MM.1S (cell line): ENCODE measurements at regions not wholly inside any gene's neighbourhood (a gene's known extent, or its start where the extent isn't known, plus 50 kb on each side); places are given as distances from the start of the nearest gene placed in this dataset.

Experiments
- DNase-seq: peaks from one replicate; pipeline ENCODE4 v3.0.0-alpha.2; 2015
- H2AFZ ChIP-seq: fragments of 300-600 bp; sonication (generic); 2 replicates; pipeline ENCODE4 v1.6.0; 2016; ENCODE audit warnings: antibody characterized with exemption, low read length
- H3F3A ChIP-seq: fragments of 300-600 bp; sonication (generic); 2 replicates; pipeline ENCODE4 v1.6.1; 2016; ENCODE audit warnings: mild to moderate bottlenecking, antibody characterized with exemption, low read length, moderate library complexity, mixed read lengths; ENCODE audit not compliant: insufficient read depth
- H3K27ac ChIP-seq: fragments of 300-600 bp; sonication (generic); 2 replicates; pipeline ENCODE4 v1.5.1; 2016; ENCODE audit warnings: mild to moderate bottlenecking, low read length
- H3K27me3 ChIP-seq: fragments of 300-600 bp; sonication (generic); replicated peaks from 2 replicates; pipeline ENCODE4 v1.6.0; 2016; ENCODE audit warnings: low read length; ENCODE audit not compliant: insufficient read depth
- H3K36me3 ChIP-seq: fragments of 300-600 bp; sonication (generic); replicated peaks from 2 replicates; pipeline ENCODE4 v1.6.1; 2016; ENCODE audit warnings: mild to moderate bottlenecking, low read length, mixed read lengths; ENCODE audit not compliant: insufficient read depth
- H3K4me1 ChIP-seq: fragments of 300-600 bp; sonication (generic); 2 replicates; pipeline ENCODE4 v1.6.1; 2016; ENCODE audit warnings: low read length, mixed read lengths
- H3K4me2 ChIP-seq: fragments of 300-600 bp; sonication (generic); 2 replicates; pipeline ENCODE4 v1.6.0; 2016; ENCODE audit warnings: low read depth, low read length
- H3K4me3 ChIP-seq: fragments of 300-600 bp; sonication (generic); 2 replicates; pipeline ENCODE4 v1.5.1; 2016; ENCODE audit warnings: low read length, mixed read lengths
- H3K79me2 ChIP-seq: fragments of 300-600 bp; sonication (generic); 2 replicates; pipeline ENCODE4 v1.6.1; 2016; ENCODE audit warnings: mixed run types, low read length, mixed read lengths
- H3K9ac ChIP-seq: fragments of 300-600 bp; sonication (generic); 2 replicates; pipeline ENCODE4 v1.6.1; 2016; ENCODE audit warnings: low read length, mixed read lengths
- H3K9me2 ChIP-seq: fragments of 300-600 bp; sonication (generic); replicated peaks from 2 replicates; pipeline ENCODE4 v1.6.1; 2016; ENCODE audit warnings: mild to moderate bottlenecking, low read length, mixed read lengths; ENCODE audit not compliant: insufficient read depth
- H3K9me3 ChIP-seq: fragments of 300-600 bp; sonication (generic); replicated peaks from 2 replicates; pipeline ENCODE4 v1.6.1; 2016; ENCODE audit warnings: mild to moderate bottlenecking, low read length, mixed read lengths; ENCODE audit not compliant: insufficient read depth
- H4K20me1 ChIP-seq: fragments of 300-600 bp; sonication (generic); 2 replicates; pipeline ENCODE4 v1.6.1; 2016; ENCODE audit warnings: mild to moderate bottlenecking, low read length, moderate library complexity, mixed read lengths; ENCODE audit not compliant: insufficient read depth
- EZH2 ChIP-seq: fragments of 300-600 bp; sonication (generic); optimal IDR thresholded peaks from 2 replicates; pipeline ENCODE3; 2017; ENCODE audit warnings: low read depth, mild to moderate bottlenecking, antibody characterized with exemption, low read length, mixed read lengths
- EZH2phosphoT487 ChIP-seq: fragments of 300-600 bp; sonication (generic); IDR thresholded peaks from 2 replicates; pipeline ENCODE4 v1.6.1; 2018; ENCODE audit warnings: antibody characterized with exemption, low read length
- TF ChIP-seq, protein P1 (sequence below): fragments of 300-600 bp; sonication (generic); IDR thresholded peaks from 2 replicates; pipeline ENCODE4 v1.5.1; 2016; ENCODE audit warnings: antibody characterized with exemption, low read length, mixed read lengths

DNA sequence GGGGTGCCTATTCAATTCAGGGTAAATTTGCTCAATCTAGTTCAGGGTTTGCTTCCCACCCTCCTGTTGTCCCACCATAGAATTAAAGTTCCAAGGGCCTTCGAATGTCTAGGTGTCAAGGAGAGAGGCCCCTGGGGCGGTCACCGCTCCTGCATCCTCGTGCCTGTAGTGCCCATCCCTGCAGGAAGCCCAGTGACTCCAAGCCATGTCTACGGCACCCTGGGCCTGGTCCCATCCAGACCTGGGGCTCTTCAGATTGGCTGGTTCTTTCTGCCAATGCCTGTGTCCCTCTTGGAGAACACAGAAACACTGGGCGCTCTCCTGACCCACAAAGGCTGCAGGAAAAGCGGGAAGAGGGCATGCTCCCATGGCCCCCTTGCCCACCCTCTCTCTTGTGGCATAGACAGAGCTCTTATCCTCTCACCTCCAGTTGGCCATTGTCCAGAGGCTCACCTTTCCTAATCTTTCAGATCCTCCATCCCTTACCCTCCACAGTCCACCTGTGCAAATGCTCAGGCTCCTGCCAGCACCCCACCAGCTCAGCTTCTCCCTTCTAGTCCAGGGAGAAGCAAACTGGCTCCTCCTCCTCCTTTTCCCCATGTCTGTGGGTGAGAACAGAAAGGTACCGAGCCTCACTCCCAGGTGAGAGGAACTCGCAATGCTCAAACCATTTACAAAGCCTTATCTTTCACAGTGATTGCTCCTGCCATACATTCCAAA is 253.0 kb upstream of the IRX2 start:
- H3K4me2 ChIP-seq = no peak overlapping the region
- no peak overlapping the region for H3K27ac ChIP-seq
- H3K4me1 ChIP-seq = no peaks in the 10 kb centered on the region
- no peak overlapping the region for H2AFZ ChIP-seq
- H3K9ac ChIP-seq = no peak overlapping the region
- no peak for DNase-seq
- no peak overlapping the region for H3K4me3 ChIP-seq
- no peaks in the 10 kb centered on the region for H3K9me2 ChIP-seq
- H3K36me3 ChIP-seq = no peaks in the 10 kb centered on the region
- H3F3A ChIP-seq = no peaks in the 10 kb centered on the region
- no peaks in the 10 kb centered on the region for H3K79me2 ChIP-seq
- no peaks in the 10 kb centered on the region for H3K9me3 ChIP-seq
- no peaks in the 10 kb centered on the region for H3K27me3 ChIP-seq
- TF ChIP-seq EZH2phosphoT487 (no peak), EZH2 (no peak)
- TF ChIP-seq, protein P1, sequence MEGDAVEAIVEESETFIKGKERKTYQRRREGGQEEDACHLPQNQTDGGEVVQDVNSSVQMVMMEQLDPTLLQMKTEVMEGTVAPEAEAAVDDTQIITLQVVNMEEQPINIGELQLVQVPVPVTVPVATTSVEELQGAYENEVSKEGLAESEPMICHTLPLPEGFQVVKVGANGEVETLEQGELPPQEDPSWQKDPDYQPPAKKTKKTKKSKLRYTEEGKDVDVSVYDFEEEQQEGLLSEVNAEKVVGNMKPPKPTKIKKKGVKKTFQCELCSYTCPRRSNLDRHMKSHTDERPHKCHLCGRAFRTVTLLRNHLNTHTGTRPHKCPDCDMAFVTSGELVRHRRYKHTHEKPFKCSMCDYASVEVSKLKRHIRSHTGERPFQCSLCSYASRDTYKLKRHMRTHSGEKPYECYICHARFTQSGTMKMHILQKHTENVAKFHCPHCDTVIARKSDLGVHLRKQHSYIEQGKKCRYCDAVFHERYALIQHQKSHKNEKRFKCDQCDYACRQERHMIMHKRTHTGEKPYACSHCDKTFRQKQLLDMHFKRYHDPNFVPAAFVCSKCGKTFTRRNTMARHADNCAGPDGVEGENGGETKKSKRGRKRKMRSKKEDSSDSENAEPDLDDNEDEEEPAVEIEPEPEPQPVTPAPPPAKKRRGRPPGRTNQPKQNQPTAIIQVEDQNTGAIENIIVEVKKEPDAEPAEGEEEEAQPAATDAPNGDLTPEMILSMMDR = no peak
- no peaks in the 10 kb centered on the region for H4K20me1 ChIP-seq

DNA sequence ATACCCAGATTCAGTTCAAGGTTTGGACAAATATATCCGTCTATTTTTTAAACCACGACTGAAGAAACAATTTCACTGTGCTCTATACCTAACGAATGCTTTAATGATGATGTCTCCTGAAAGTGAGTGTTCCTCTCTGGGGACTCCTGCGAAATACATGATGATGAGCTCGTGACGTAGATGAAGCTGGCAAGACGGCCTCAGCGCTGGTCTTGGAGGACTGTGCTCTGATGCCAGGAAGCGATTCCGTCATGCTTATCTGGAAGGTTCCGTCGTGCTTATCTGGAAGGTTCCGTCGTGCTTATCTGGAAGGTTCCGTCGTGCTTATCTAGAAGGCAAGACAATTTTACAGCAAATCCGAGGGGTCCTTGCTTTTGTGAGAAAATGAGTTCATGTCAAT is 250.8 kb upstream of the IRX2 start:
- Histone ChIP-seq H4K20me1 (no peaks in the 10 kb centered on the region), H3K4me1 (no peaks in the 10 kb centered on the region), H3K79me2 (no peaks in the 10 kb centered on the region), H2AFZ (no peak overlapping the region), H3K4me2 (no peak overlapping the region), H3K9me3 (no peaks in the 10 kb centered on the region), H3K27ac (no peak overlapping the region), H3K27me3 (no peaks in the 10 kb centered on the region), H3F3A (no peaks in the 10 kb centered on the region), H3K9ac (no peak overlapping the region), H3K36me3 (no peaks in the 10 kb centered on the region), H3K9me2 (no peaks in the 10 kb centered on the region), H3K4me3 (no peak overlapping the region)
- TF ChIP-seq, protein P1 = no peak
- TF ChIP-seq EZH2 (no peak), EZH2phosphoT487 (no peak)
- DNase-seq = no peak

DNA sequence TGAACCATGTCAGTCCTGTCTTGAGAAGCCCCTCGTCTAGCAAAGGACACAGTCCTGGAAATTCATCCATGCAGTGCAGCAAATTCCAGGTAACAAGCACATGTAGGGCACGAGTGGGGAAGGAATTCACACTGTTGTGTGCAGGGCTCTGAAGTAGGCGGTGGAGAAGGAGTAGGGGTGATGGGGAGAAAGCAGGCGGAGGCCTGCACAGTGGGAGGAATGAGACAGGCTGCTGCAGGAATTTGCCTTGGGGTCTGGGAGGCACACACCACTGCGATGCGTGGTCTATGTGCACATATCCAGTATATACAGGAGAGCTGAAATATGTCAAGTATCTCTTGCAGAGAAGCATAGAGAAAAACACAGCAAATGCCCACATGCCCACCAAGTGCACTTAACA is 249.2 kb upstream of the IRX2 start:
- Histone ChIP-seq H3F3A (no peaks in the 10 kb centered on the region), H3K9ac (no peak overlapping the region), H3K4me3 (no peak overlapping the region), H2AFZ (no peak overlapping the region), H3K4me2 (no peak overlapping the region), H3K27me3 (no peaks in the 10 kb centered on the region), H4K20me1 (no peaks in the 10 kb centered on the region), H3K36me3 (no peaks in the 10 kb centered on the region), H3K4me1 (no peaks in the 10 kb centered on the region), H3K27ac (no peak overlapping the region), H3K9me3 (no peaks in the 10 kb centered on the region), H3K79me2 (no peaks in the 10 kb centered on the region), H3K9me2 (no peaks in the 10 kb centered on the region)
- TF ChIP-seq, protein P1 = no peak
- TF ChIP-seq EZH2phosphoT487 = no peak
- TF ChIP-seq EZH2 = no peak
- DNase-seq = no peak
